Gastrocnemius medialis (tissue), 4 donors: ENCODE measurements at regions not wholly inside any gene's neighbourhood (a gene's known extent, or its start where the extent isn't known, plus 50 kb on each side); places are given as distances from the start of the nearest gene placed in this dataset.

Source experiments
- ATAC-seq, 2 donors: fragments of 150-250 bp; one replicate each; pipeline ENCODE4 v1.9.1; 2016
- DNase-seq, 2 donors: peaks; one replicate each; pipeline ENCODE4 v3.0.0-alpha.2; 2019
- H3K27ac ChIP-seq, 4 donors: fragments of 200-600 bp; sonication (generic); 1 replicate in 1 of 4; 2 replicates in 3 of 4; pipeline ENCODE4 v1.5.1; 2016 to 2018; ENCODE audit warnings: mild to moderate bottlenecking in 2 of 4, moderate library complexity in 1 of 4
- H3K27me3 ChIP-seq, 3 donors: fragments of 200-600 bp; sonication (generic) in 2 of 3; 1 replicate in 1 of 3; 2 replicates in 2 of 3; pipeline versions ENCODE4 v1.5.1 to v1.6.0; 2016 to 2019; ENCODE audit warnings: mild to moderate bottlenecking in 1 of 3, moderate library complexity in 1 of 3
- H3K36me3 ChIP-seq, 2 donors: fragments of 200-600 bp; sonication (generic) in 1 of 2; one replicate each; pipeline ENCODE4 v1.5.1; 2017 to 2018
- H3K4me1 ChIP-seq, 2 donors: fragments of 200-600 bp; sonication (generic) in 1 of 2; one replicate each; pipeline ENCODE4 v1.5.1; 2016 to 2017; ENCODE audit warnings: mild to moderate bottlenecking in 2 of 2
- H3K4me3 ChIP-seq, 4 donors: fragments of 200-600 bp; sonication (generic) in 3 of 4; 1 replicate in 1 of 4; 2 replicates in 3 of 4; pipeline ENCODE4 v1.5.1; 2016 to 2019; ENCODE audit warnings: mild to moderate bottlenecking in 2 of 4
- H3K9me3 ChIP-seq, 3 donors: fragments of 200-600 bp; sonication (generic) in 2 of 3; 1 replicate in 1 of 3; 2 replicates in 2 of 3; pipeline ENCODE4 v1.5.1; 2016 to 2019
- CTCF ChIP-seq, 5 experiments: fragments of 450-650 bp in 3 of 5; fragments of 200-600 bp in 2 of 5; sonication (generic) in 2 of 5; IDR thresholded peaks in 4 of 5; conservative IDR thresholded peaks in 1 of 5; 1 replicate in 4 of 5; 2 replicates in 1 of 5; pipeline ENCODE4 v1.5.1; 2016 to 2019; ENCODE audit warnings: antibody characterized with exemption in 5 of 5, mild to moderate bottlenecking in 3 of 5, moderate library complexity in 3 of 5
- POLR2A ChIP-seq, 2 donors: fragments of 450-650 bp; IDR thresholded peaks; one replicate each; pipeline ENCODE4 v1.6.1; 2017; ENCODE audit warnings: antibody characterized with exemption in 2 of 2, mild to moderate bottlenecking in 2 of 2, moderate library complexity in 2 of 2
- in situ Hi-C, 4 donors: fragments of 200-750 bp; cut with MboI; loops; one replicate each; pipeline versions ENCODE4 v1.15.0 to v1.8.0; 2017; ENCODE audit warnings: low sequenced_read_pairs in 4 of 4
- intact Hi-C: fragments of 100-400 bp; cut with DNase I; formaldehyde crosslinking; loops from one replicate; pipeline ENCODE4 v1.15.1; 2023; ENCODE audit warnings: low total_unique reads

DNA sequence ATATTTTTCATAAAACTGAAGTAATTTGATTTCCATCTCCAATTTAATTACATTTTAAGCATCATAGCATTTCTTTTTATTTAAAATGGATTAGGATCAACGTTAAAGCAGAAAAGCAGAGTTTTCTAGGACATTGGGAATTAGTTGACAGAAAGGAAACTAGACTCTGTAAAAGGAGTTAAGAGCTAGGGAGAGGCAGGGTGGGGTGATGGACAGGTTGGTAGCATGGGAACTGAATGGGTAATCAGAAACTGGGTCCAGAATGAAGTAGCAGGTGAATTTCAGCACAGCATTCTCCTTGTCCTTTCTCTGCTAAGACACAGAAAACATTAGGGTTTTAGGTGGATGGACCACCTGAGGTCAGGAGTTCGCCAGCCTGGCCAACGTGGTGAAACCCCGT lies 97.6 kb downstream of the ANAPC4 start:
- ATAC-seq (no peak), DNase-seq (no peak)
- Histone ChIP-seq H3K36me3 (no peaks in the 10 kb centered on the region), H3K4me3 (no peak overlapping the region), H3K4me1 (no peaks in the 10 kb centered on the region), H3K9me3 (no peaks in the 10 kb centered on the region), H3K27ac (no peak overlapping the region), H3K27me3 (no peaks in the 10 kb centered on the region)
- intact Hi-C loops, result no loop called here
- in situ Hi-C loops, result no loop called here
- TF ChIP-seq POLR2A (IDR thresholded peaks at IDR 0.05) (no peak), CTCF (IDR thresholded peaks at IDR 0.05 in 4 of 5, conservative IDR thresholded peaks at IDR 0.05 in 1 of 5) (no peak)

- no peak overlapping the region for H3K27ac ChIP-seq
- ATAC-seq (no peak), DNase-seq (no peak)
- intact Hi-C loops, result no loop called here
- H3K27me3 ChIP-seq, result no peaks in the 10 kb centered on the region
- no peaks in the 10 kb centered on the region for H3K9me3 ChIP-seq
- TF ChIP-seq POLR2A (IDR thresholded peaks at IDR 0.05), result no peak
- TF ChIP-seq CTCF (IDR thresholded peaks at IDR 0.05 in 4 of 5, conservative IDR thresholded peaks at IDR 0.05 in 1 of 5), result no peak
- H3K4me3 ChIP-seq, result no peak overlapping the region
- H3K4me1 ChIP-seq, result no peaks in the 10 kb centered on the region
- no peaks in the 10 kb centered on the region for H3K36me3 ChIP-seq
- in situ Hi-C loops, result no loop called here
Measured at GRCh38 chr4:25477221-25477620, 100.2 kb downstream of the ANAPC4 start.

GRCh38 chr4:25481648-25482047 lies 104.6 kb downstream of the ANAPC4 start:
- DNase-seq (no peak), ATAC-seq (no peak)
- TF ChIP-seq POLR2A (IDR thresholded peaks at IDR 0.05) (no peak), CTCF (IDR thresholded peaks at IDR 0.05 in 4 of 5, conservative IDR thresholded peaks at IDR 0.05 in 1 of 5) (no peak)

DNA sequence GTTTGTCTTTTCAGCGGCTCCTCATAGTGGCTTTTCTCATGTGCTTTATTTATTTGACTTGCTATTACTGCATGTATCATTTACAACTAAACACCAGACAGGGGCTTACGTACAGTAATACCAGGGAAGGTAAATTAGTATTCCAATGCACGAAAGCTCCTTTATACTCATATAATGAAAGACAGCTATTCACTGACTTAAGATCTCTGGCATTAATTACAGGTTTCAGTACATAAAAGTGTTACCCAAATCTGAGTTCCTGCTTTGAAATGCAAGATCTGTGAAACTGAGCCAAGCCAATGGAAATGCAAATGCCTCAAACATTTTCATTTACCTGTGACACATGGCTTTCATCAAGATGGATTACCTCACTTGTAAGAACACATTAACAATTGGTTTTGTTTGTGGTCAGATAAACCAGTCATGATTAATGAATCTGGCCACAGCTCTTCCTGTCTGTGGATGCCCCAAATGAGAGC lies 107.2 kb downstream of the ANAPC4 start:
- H3K4me1 ChIP-seq, result no peaks in the 10 kb centered on the region
- intact Hi-C loops (no loop called here), in situ Hi-C loops (no loop called here)
- no peak for TF ChIP-seq CTCF (IDR thresholded peaks at IDR 0.05 in 4 of 5, conservative IDR thresholded peaks at IDR 0.05 in 1 of 5)
- no peak for TF ChIP-seq POLR2A (IDR thresholded peaks at IDR 0.05)
- no peaks in the 10 kb centered on the region for H3K9me3 ChIP-seq
- H3K27ac ChIP-seq, result no peak overlapping the region
- no peak for DNase-seq
- no peak for ATAC-seq
- no peak overlapping the region for H3K4me3 ChIP-seq
- no peaks in the 10 kb centered on the region for H3K27me3 ChIP-seq
- no peaks in the 10 kb centered on the region for H3K36me3 ChIP-seq

More at GRCh38 chr4:25481648-25482047, 104.6 kb downstream of the ANAPC4 start:
- Histone ChIP-seq H3K27ac (no peak overlapping the region), H3K4me1 (no peaks in the 10 kb centered on the region), H3K36me3 (no peaks in the 10 kb centered on the region), H3K9me3 (no peaks in the 10 kb centered on the region), H3K4me3 (no peak overlapping the region), H3K27me3 (no peaks in the 10 kb centered on the region)
- in situ Hi-C loops, result no loop called here
- intact Hi-C loops, result no loop called here

DNA sequence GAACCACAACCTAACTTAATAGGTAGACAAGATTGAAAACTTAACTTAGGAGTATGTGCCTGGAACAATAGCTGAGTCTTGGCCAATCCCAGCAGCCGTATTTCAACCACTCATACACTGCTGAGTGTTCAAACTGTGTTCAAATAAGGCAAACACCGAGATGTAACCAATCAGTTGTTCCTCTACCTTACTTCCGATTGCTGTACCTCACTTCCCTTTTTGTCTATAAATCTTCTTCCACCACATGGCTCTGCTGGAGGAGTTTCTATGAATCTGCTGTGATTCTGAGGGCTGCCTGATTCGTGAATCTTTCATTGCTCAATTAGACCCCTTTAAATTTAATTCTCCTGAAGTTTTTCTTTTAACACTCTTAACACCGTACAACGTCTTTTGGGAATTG lies 108.0 kb downstream of the ANAPC4 start:
- Histone ChIP-seq H3K4me1 (no peaks in the 10 kb centered on the region), H3K9me3 (no peaks in the 10 kb centered on the region), H3K4me3 (no peak overlapping the region), H3K27me3 (no peaks in the 10 kb centered on the region), H3K27ac (no peak overlapping the region), H3K36me3 (no peaks in the 10 kb centered on the region)
- ATAC-seq (no peak), DNase-seq (no peak)
- intact Hi-C loops (no loop called here), in situ Hi-C loops (no loop called here)
- no peak for TF ChIP-seq CTCF (IDR thresholded peaks at IDR 0.05 in 4 of 5, conservative IDR thresholded peaks at IDR 0.05 in 1 of 5)
- TF ChIP-seq POLR2A (IDR thresholded peaks at IDR 0.05), result no peak
